Left ventricle myocardium inferior (tissue), 1 donor: ENCODE measurements at regions not wholly inside any gene's neighbourhood (a gene's known extent, or its start where the extent isn't known, plus 50 kb on each side); places are given as distances from the start of the nearest gene placed in this dataset.

Experiments used
- DNase-seq: peaks from one replicate; pipeline ENCODE4 v3.0.0-alpha.2; 2020
- H3K27ac ChIP-seq: fragments of 200-600 bp; replicated peaks from 2 replicates; pipeline ENCODE4 v1.8.0; 2021
- H3K27me3 ChIP-seq: fragments of 200-600 bp; 2 replicates; pipeline ENCODE4 v1.8.0; 2021; ENCODE audit warnings: low read depth
- H3K36me3 ChIP-seq: fragments of 200-600 bp; 2 replicates; pipeline ENCODE4 v1.8.0; 2021
- H3K4me1 ChIP-seq: fragments of 200-600 bp; 2 replicates; pipeline ENCODE4 v1.8.0; 2021
- H3K4me3 ChIP-seq: fragments of 200-600 bp; 2 replicates; pipeline ENCODE4 v1.8.0; 2021; ENCODE audit warnings: mild to moderate bottlenecking, moderate library complexity
- H3K9me3 ChIP-seq: fragments of 200-600 bp; replicated peaks from 2 replicates; pipeline ENCODE4 v1.8.0; 2021
- CTCF ChIP-seq: fragments of 200-600 bp; IDR thresholded peaks from 2 replicates; pipeline ENCODE4 v1.8.0; 2021; ENCODE audit warnings: antibody characterized with exemption, mild to moderate bottlenecking, borderline replicate concordance
- intact Hi-C: fragments of 100-400 bp; cut with micrococcal nuclease; formaldehyde crosslinking; loops from one replicate; pipeline ENCODE4 v1.11.0; 2022
- donor health status: DM: no; HTN: yes; CAD: no; lungs with severe emphysema.

GRCh38 chr11:97149741-97150140 is 759.9 kb downstream of the JRKL start:
- Histone ChIP-seq H3K4me1 (no peaks in the 10 kb centered on the region), H3K27ac (no peak overlapping the region), H3K36me3 (no peaks in the 10 kb centered on the region), H3K9me3 (no peaks in the 10 kb centered on the region), H3K27me3 (no peaks in the 10 kb centered on the region), H3K4me3 (no peak overlapping the region)
- no peak for DNase-seq
- intact Hi-C loops: no loop called here
- no peak for TF ChIP-seq CTCF

- Histone ChIP-seq H3K4me3 (no peak overlapping the region), H3K36me3 (no peaks in the 10 kb centered on the region), H3K9me3 (no peaks in the 10 kb centered on the region), H3K27me3 (no peaks in the 10 kb centered on the region), H3K4me1 (no peaks in the 10 kb centered on the region), H3K27ac (no peak overlapping the region)
- no peak for DNase-seq
- TF ChIP-seq CTCF: no peak
- intact Hi-C loops: no loop called here
Measured at GRCh38 chr11:97157221-97157740, 767.5 kb downstream of the JRKL start.

- Histone ChIP-seq H3K4me3 (no peak overlapping the region), H3K27ac (no peak overlapping the region), H3K9me3 (no peaks in the 10 kb centered on the region), H3K27me3 (no peaks in the 10 kb centered on the region), H3K36me3 (no peaks in the 10 kb centered on the region), H3K4me1 (no peaks in the 10 kb centered on the region)
- no peak for DNase-seq
- no peak for TF ChIP-seq CTCF
- intact Hi-C loops: no loop called here
Measured at GRCh38 chr11:97158243-97158642, 768.4 kb downstream of the JRKL start.

GRCh38 chr11:97163631-97164191 is 773.9 kb downstream of the JRKL start:
- Histone ChIP-seq H3K27me3 (no peaks in the 10 kb centered on the region), H3K27ac (no peak overlapping the region), H3K4me3 (no peak overlapping the region), H3K4me1 (no peaks in the 10 kb centered on the region), H3K36me3 (no peaks in the 10 kb centered on the region), H3K9me3 (no peaks in the 10 kb centered on the region)
- DNase-seq: no peak
- intact Hi-C loops: no loop called here
- TF ChIP-seq CTCF: no peak

GRCh38 chr11:97201743-97202612 is 812.2 kb downstream of the JRKL start:
- no peak overlapping the region for H3K4me3 ChIP-seq
- TF ChIP-seq CTCF: no peak
- peaks cover 7% of the 10 kb centered on the region for H3K9me3 ChIP-seq
- peak overlapping the region; percentile 55 for H3K27ac ChIP-seq
- peaks cover 20% of the 10 kb centered on the region for H3K4me1 ChIP-seq
- no peaks in the 10 kb centered on the region for H3K36me3 ChIP-seq
- intact Hi-C loops: no loop called here
- H3K27me3 ChIP-seq: no peaks in the 10 kb centered on the region
- DNase-seq: no peak
